GM12874 (cell line): ENCODE measurements at regions not wholly inside any gene's neighbourhood (a gene's known extent, or its start where the extent isn't known, plus 50 kb on each side); places are given as distances from the start of the nearest gene placed in this dataset.

ENCODE experiments used
- TF ChIP-seq, protein P1 (sequence below): IDR thresholded peaks from 2 replicates; pipeline ENCODE4 v1.5.1; 2011; ENCODE audit warnings: low read depth, mild to moderate bottlenecking, control low read depth, low read length, moderate library complexity; ENCODE audit not compliant: insufficient read depth

GRCh38 chr22:49568751-49569285 is 258.9 kb downstream of the BRD1 start:
- TF ChIP-seq, protein P1, sequence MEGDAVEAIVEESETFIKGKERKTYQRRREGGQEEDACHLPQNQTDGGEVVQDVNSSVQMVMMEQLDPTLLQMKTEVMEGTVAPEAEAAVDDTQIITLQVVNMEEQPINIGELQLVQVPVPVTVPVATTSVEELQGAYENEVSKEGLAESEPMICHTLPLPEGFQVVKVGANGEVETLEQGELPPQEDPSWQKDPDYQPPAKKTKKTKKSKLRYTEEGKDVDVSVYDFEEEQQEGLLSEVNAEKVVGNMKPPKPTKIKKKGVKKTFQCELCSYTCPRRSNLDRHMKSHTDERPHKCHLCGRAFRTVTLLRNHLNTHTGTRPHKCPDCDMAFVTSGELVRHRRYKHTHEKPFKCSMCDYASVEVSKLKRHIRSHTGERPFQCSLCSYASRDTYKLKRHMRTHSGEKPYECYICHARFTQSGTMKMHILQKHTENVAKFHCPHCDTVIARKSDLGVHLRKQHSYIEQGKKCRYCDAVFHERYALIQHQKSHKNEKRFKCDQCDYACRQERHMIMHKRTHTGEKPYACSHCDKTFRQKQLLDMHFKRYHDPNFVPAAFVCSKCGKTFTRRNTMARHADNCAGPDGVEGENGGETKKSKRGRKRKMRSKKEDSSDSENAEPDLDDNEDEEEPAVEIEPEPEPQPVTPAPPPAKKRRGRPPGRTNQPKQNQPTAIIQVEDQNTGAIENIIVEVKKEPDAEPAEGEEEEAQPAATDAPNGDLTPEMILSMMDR: no peak

- TF ChIP-seq, protein P1: no peak
Measured at GRCh38 chr22:49567899-49568750, 259.5 kb downstream of the BRD1 start.

DNA sequence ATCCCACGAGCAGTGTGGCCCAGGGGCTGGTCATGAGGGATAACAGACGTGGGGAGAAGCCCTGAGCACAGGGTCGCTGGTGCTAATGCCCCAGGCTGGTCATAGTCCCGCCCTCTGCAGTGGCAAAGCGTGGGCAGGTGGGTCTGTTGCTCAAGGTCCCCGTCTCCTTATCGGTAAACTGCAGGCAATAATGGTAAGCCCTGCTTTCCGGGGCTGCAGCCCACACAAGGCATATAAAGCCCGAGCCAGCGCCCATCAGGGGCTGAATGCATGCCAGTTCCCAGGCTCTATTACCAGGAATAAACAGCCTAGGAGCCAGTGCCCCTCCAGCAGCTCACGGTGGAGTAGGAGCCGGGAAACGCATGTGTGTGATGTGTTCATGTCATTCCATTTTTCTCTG is 261.0 kb downstream of the BRD1 start:
- TF ChIP-seq, protein P1: no peak

- TF ChIP-seq, protein P1: no peak
Measured at GRCh38 chr22:49566141-49566541, 261.5 kb downstream of the BRD1 start.

- TF ChIP-seq, protein P1: no peak
Measured at GRCh38 chr22:49565516-49565855, 262.2 kb downstream of the BRD1 start.

DNA sequence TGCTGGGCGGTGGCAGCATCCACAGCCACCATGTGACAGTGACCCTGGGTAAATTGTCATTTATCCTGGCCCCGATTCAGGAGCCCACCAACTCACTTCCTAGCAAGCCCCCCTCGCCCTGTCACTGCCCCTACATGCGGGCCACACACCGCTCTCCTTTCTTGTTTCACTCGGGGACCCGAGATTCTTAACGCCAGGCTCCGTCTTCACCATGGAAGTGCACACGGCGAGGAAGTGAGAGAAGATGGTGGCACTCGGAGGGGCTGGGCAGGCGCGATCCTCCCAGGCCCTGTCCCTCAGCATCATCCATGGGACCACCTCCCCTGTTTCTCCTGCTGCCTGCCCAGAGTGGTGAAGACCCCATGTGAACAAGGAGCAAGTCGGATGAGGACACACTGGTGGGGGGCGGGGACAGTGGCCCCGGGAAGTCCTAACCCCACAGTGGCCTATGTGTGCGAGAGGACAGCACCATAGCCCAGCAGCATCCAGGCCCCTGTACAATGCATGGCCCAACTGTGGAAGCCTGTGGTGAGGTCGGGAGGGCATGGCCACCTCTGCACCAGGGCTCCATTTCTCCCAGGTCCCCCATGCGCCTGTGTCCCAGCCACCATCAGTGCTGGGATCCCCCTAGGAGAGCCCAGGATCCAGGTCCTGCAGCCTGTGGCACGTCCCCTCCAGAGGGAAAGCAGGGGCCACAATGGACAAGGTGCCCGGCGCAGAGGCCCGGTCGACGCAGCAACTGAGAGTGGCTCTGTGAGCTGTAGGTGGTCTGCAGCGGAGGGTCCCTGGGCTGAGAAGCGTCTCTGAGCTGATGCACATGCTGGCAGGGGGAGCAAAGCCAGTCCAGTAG is 262.8 kb downstream of the BRD1 start:
- TF ChIP-seq, protein P1: no peak

GRCh38 chr22:49564054-49564453 is 263.6 kb downstream of the BRD1 start:
- TF ChIP-seq, protein P1: no peak
